ENCODE measurements at regions not wholly inside any gene's neighbourhood (a gene's known extent, or its start where the extent isn't known, plus 50 kb on each side); places are given as distances from the start of the nearest gene placed in this dataset.

DNA sequence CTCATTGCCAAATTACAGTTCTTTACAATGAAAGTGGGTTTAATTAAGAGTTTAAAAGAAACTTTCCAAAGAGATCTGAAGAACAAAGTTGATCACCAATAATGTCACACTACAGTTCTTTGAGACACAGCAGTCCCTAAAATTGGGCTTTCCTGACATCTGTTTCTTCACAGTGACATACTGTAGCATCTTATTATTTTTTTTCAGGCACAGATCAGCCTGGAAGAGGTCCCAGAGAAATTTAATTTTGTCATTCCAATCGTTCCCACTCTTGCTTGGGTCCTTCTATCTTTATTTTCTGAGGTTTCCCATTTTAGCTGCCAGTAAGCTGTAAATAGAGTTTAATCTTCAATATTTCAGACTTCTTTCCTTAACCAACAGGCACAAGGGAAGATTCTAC is 143.1 kb upstream of the FRMPD4 start:
- TF ChIP-seq CTCF (optimal IDR thresholded peaks at IDR 0.05 in 1 of 3, IDR thresholded peaks at IDR 0.05 in 1 of 3, conservative IDR thresholded peaks at IDR 0.05 in 1 of 3; ENCODE audit: extremely low read depth in 1 of 3, insufficient read depth in 2 of 3, low read length in 3 of 3) (no peak), EZH2 (IDR thresholded peaks at IDR 0.05; ENCODE audit: low read length) (no peak)
